Testis (tissue), 2 donors: ENCODE measurements at regions not wholly inside any gene's neighbourhood (a gene's known extent, or its start where the extent isn't known, plus 50 kb on each side); places are given as distances from the start of the nearest gene placed in this dataset.

ENCODE experiments used
- DNase-seq: peaks from one replicate; pipeline ENCODE4 v3.0.0-alpha.2; 2019
- H3K27ac ChIP-seq, 2 donors: fragments of 200-600 bp; sonication (generic); one replicate each; pipeline ENCODE4 v1.5.1; 2019
- H3K27me3 ChIP-seq: fragments of 200-600 bp; sonication (generic); one replicate; pipeline ENCODE4 v1.5.1; 2019
- H3K36me3 ChIP-seq: fragments of 200-600 bp; sonication (generic); one replicate; pipeline ENCODE4 v1.5.1; 2017; ENCODE audit warnings: low read depth; ENCODE audit errors: missing control alignments
- H3K4me1 ChIP-seq: fragments of 200-600 bp; sonication (generic); one replicate; pipeline ENCODE4 v1.5.1; 2019
- H3K4me3 ChIP-seq, 2 donors: fragments of 200-600 bp; sonication (generic); one replicate each; pipeline ENCODE4 v1.5.1; 2017 to 2019
- H3K9me3 ChIP-seq: fragments of 200-600 bp; sonication (generic); one replicate; pipeline ENCODE4 v1.5.1; 2017
- POLR2A ChIP-seq: fragments of 450-650 bp; IDR thresholded peaks from one replicate; pipeline ENCODE4 v1.6.1; 2017; ENCODE audit warnings: antibody characterized with exemption, mild to moderate bottlenecking, moderate library complexity
- WGBS, 2 donors: methylation state at CpG; one replicate each; pipeline ENCODE4 v1.1.5; 2018; 5-methylcytosine and 5-hydroxymethylcytosine counted together
- intact Hi-C: fragments of 100-400 bp; cut with DNase I; formaldehyde crosslinking; loops from one replicate; pipeline ENCODE4 v1.15.1; 2023; ENCODE audit warnings: low total_unique reads
- TF ChIP-seq, protein P1 (sequence below), 3 experiments: fragments of 450-650 bp in 2 of 3; fragments of 200-600 bp in 1 of 3; sonication (generic) in 1 of 3; IDR thresholded peaks; one replicate each; pipeline ENCODE4 v1.5.1; 2016 to 2019; ENCODE audit warnings: antibody characterized with exemption in 3 of 3, mild to moderate bottlenecking in 2 of 3, moderate library complexity in 1 of 3

DNA sequence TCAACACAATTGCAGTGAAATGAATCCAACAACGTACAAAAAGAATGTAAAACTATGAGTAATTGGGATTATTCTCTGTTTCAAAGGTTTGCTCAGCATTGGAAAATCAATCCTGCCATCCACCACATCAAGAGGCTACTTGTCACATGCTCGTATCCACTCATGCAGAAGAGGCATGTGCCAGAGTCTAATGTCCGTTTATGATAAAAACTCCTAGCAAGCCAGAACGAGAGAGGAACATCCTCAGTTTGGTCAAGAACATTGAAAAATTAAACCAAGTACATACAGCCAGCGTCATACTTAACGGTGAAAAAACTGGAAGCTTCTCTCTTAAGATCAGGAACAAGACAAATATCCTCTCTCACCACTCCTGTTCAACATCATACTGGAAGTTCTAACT is 563.9 kb upstream of the TMEM132C start:
- 65 to 80% methylated on average over 6 of the region's 6 CpGs for WGBS, 2 donors
- H3K27ac ChIP-seq = no peak overlapping the region
- DNase-seq = no peak

DNA sequence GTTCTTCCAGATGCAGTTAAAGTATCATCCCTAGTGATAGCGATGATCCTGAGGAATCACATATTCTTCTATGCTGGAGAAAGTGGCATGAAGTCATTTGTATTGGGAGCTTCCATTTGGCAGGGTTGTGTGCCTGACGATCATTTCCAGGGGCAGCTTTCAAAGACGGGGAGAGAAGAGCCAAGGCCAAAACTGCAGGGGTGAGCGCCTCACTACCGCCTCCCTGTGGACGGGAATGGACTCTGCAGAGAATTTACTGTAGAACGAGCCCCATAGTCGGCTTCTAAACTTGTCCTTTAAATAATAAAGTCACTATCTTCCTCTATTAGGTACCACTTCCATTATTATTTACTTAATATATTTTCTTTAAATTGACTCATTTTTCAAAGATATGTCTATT is 555.9 kb upstream of the TMEM132C start:
- H3K9me3 ChIP-seq = no peaks in the 10 kb centered on the region
- H3K27ac ChIP-seq = no peak overlapping the region
- no peaks in the 10 kb centered on the region for H3K4me1 ChIP-seq
- no peaks in the 10 kb centered on the region for H3K36me3 ChIP-seq
- no peaks in the 10 kb centered on the region for H3K27me3 ChIP-seq
- no peak for TF ChIP-seq POLR2A
- TF ChIP-seq, protein P1, sequence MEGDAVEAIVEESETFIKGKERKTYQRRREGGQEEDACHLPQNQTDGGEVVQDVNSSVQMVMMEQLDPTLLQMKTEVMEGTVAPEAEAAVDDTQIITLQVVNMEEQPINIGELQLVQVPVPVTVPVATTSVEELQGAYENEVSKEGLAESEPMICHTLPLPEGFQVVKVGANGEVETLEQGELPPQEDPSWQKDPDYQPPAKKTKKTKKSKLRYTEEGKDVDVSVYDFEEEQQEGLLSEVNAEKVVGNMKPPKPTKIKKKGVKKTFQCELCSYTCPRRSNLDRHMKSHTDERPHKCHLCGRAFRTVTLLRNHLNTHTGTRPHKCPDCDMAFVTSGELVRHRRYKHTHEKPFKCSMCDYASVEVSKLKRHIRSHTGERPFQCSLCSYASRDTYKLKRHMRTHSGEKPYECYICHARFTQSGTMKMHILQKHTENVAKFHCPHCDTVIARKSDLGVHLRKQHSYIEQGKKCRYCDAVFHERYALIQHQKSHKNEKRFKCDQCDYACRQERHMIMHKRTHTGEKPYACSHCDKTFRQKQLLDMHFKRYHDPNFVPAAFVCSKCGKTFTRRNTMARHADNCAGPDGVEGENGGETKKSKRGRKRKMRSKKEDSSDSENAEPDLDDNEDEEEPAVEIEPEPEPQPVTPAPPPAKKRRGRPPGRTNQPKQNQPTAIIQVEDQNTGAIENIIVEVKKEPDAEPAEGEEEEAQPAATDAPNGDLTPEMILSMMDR (IDR thresholded peaks at IDR 0.05) = peak in 1 of 3 experiments; percentile 23
- no peak overlapping the region for H3K4me3 ChIP-seq
- 41 to 43% methylated on average over 8 of the region's 8 CpGs for WGBS, 2 donors
- DNase-seq = peak; percentile 19
- intact Hi-C loops = no loop called here

More for the DNA sequence above, 563.9 kb upstream of the TMEM132C start:
- Histone ChIP-seq H3K4me3 (no peak overlapping the region), H3K9me3 (no peaks in the 10 kb centered on the region), H3K4me1 (no peaks in the 10 kb centered on the region), H3K27me3 (no peaks in the 10 kb centered on the region), H3K36me3 (no peaks in the 10 kb centered on the region)
- intact Hi-C loops = no loop called here
- TF ChIP-seq, protein P1 (IDR thresholded peaks at IDR 0.05) = no peak
- TF ChIP-seq POLR2A = no peak

DNA sequence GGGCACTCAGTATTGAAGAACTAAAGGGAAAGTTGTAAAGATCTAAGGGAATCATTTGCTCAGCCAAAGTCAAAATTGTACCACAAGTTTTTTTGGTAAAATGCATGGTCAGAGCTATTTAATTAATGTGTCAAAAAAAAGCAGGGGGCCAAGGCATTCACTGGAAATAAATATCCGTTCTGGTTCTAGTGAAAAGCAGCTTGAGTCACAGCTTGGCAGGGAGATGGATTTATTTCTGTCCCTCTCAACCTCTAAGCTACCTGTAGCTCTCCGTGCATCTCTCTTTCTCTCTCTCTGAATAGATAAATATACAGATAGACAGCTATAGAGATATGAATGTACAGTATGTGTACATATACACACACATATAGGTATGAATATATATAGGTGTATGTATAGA is 554.4 kb upstream of the TMEM132C start:
- intact Hi-C loops = no loop called here
- TF ChIP-seq, protein P1 (IDR thresholded peaks at IDR 0.05) = no peak
- TF ChIP-seq POLR2A = no peak
- Histone ChIP-seq H3K9me3 (no peaks in the 10 kb centered on the region), H3K4me3 (no peak overlapping the region), H3K27me3 (no peaks in the 10 kb centered on the region), H3K4me1 (no peaks in the 10 kb centered on the region), H3K36me3 (no peaks in the 10 kb centered on the region), H3K27ac (no peak overlapping the region)
- DNase-seq = no peak
- WGBS, 2 donors = 87 to 88% methylated on average over 2 of the region's 2 CpGs

DNA sequence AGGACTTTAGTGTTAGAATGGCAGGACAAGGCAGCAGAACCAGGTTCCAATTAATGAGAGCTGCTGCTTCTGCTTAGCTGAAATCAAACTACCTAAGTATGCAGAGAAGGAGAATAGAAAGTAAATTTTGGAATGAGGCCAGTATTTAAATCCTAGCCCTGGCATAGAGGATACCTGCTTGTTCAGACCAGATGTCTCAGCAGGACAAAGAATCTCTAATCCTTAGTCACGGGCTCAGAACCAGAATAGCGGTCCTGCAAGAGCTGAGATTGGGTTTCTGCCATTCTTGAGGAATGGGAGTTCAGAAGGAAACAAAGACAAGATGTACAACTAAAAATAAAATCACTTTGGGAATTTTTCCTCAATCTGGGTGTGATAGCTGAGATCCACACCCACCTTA is 550.8 kb upstream of the TMEM132C start:
- WGBS, 2 donors = 63 to 83% methylated on average over 2 of the region's 2 CpGs
- Histone ChIP-seq H3K27me3 (no peaks in the 10 kb centered on the region), H3K27ac (no peak overlapping the region), H3K4me3 (no peak overlapping the region), H3K4me1 (no peaks in the 10 kb centered on the region), H3K9me3 (no peaks in the 10 kb centered on the region), H3K36me3 (no peaks in the 10 kb centered on the region)
- DNase-seq = no peak
- TF ChIP-seq, protein P1 (IDR thresholded peaks at IDR 0.05) = no peak
- TF ChIP-seq POLR2A = no peak
- intact Hi-C loops = no loop called here

DNA sequence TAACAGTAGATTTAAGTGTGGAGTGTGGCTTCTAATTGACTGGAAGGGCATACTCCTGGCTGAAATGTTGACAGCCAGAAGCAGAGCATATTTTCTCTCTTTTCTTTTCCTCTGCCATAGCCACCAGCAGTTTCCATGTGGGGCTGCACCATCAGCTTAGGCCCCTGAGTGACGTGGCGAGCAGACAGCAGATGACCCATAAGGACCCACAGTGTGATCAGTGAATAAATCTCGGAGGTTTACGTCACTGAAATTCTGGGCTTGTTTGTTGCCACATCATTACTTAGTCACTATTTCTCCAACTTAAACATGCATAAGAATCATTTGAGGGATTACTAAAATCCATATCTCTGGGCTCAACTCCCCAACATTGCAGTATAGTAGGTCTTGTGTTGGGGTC is 549.7 kb upstream of the TMEM132C start:
- no peak overlapping the region for H3K4me3 ChIP-seq
- intact Hi-C loops = no loop called here
- H3K27me3 ChIP-seq = no peaks in the 10 kb centered on the region
- no peaks in the 10 kb centered on the region for H3K4me1 ChIP-seq
- 93 to 94% methylated on average over 4 of the region's 4 CpGs for WGBS, 2 donors
- no peak for DNase-seq
- no peaks in the 10 kb centered on the region for H3K9me3 ChIP-seq
- TF ChIP-seq POLR2A = no peak
- TF ChIP-seq, protein P1 (IDR thresholded peaks at IDR 0.05) = no peak
- no peaks in the 10 kb centered on the region for H3K36me3 ChIP-seq
- no peak overlapping the region for H3K27ac ChIP-seq
